ENCODE measurements at regions not wholly inside any gene's neighbourhood (a gene's known extent, or its start where the extent isn't known, plus 50 kb on each side); places are given as distances from the start of the nearest gene placed in this dataset.
"Not testable (repeated sequence)": the region's sequence is repeated elsewhere in the genome, so short reads cannot be mapped to it uniquely, and the experiment has no call there.

DNA sequence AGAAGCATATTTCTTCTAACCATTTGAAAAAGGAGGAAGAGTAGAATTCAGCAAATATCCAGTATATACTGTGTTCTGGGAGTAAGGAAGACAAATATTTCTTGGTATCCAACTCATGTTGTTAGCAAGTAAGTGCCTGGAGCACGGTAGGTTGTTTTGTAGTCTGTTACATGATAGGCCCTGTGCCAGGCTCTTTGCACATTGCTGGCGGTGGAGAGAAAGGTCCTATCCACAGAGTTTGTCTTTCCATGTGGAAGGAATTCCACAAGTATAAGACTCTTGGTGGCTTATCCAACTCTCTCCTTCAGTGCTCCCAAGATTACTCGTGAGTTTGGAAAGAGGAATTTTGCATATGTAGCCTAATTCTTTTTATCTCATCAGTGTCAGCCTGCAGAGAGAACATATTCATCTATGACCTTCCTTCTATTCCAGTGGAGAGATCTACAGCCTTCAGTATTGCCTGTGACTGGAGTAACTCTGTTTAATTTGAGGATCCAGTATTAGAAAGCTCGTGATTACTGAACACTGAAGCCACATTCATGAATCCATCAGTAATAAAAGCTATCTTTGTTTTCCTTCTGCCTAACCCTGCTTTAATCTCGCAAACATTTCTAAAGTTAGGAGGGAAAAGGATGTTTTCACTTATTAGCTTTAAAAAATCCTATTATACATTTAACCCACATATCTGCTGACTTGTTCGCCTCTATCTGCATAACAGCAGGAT is 183.9 kb upstream of the CSNK1A1L start:
- ChIA-PET CTCF (no interaction called here), POLR2A (no interaction called here)
- no peak for TF ChIP-seq SP1 (IDR thresholded peaks at IDR 0.05)
- no peak for TF ChIP-seq CTBP1 (IDR thresholded peaks at IDR 0.05; ENCODE audit: borderline replicate concordance)
- TF ChIP-seq FOXA1 (IDR thresholded peaks at IDR 0.05): no peak
- TF ChIP-seq FOXM1 (IDR thresholded peaks at IDR 0.05; ENCODE audit: borderline replicate concordance): no peak
- no peak for TF ChIP-seq TARDBP (IDR thresholded peaks at IDR 0.05)
- no peak for TF ChIP-seq L3MBTL2 (conservative IDR thresholded peaks at IDR 0.05)
- no peak for TF ChIP-seq ZNF384 (IDR thresholded peaks at IDR 0.05)
- no peak for TF ChIP-seq LEF1 (IDR thresholded peaks at IDR 0.05; ENCODE audit: borderline replicate concordance)
- no peak for TF ChIP-seq BHLHE40 (IDR thresholded peaks at IDR 0.05; ENCODE audit: borderline replicate concordance)
- DNase-seq (ENCODE audit: extremely low spot score): no peak

DNA sequence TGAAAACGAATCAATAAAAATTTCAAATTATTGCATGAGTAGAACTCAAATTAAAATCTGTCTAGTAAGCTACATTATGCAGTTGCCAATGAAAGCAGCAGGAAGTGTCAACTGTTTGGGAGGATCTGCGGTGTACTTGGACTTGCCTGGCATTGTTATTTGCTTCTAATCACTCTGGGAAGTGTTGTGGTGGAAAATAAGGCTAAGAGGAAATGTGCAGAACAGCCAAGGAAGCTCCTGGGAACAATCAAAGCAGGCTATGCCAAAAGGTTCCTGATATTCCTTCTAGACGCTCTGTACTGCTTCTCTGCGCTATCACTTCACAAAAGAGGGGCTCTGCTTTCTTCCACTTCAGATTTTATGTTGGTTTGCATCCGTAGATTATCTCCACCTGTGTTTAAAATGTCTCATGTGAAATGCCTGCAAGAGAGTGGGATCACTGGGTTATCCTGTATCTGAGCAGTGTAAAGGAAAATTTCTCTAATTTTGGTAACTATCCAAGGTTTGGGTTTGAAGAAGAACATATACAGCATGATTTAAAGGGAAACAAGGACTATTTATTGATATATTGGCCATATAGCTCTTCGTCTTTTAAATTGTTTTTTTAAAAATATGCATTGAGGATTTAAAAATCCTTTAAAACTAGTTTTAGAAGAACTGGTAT is 182.7 kb upstream of the CSNK1A1L start:
- no peak for DNase-seq (ENCODE audit: extremely low spot score)
- TF ChIP-seq SUZ12 (IDR thresholded peaks at IDR 0.05) (no peak), NFRKB (IDR thresholded peaks at IDR 0.05) (no peak), FOXA1 (IDR thresholded peaks at IDR 0.05) (no peak), L3MBTL2 (conservative IDR thresholded peaks at IDR 0.05) (no peak), LEF1 (IDR thresholded peaks at IDR 0.05; ENCODE audit: borderline replicate concordance) (no peak), FOXK2 (IDR thresholded peaks at IDR 0.05) (no peak), TARDBP (IDR thresholded peaks at IDR 0.05) (no peak), FOXM1 (IDR thresholded peaks at IDR 0.05; ENCODE audit: borderline replicate concordance) (no peak), PKNOX1 (IDR thresholded peaks at IDR 0.05) (no peak)
- ChIA-PET POLR2A (no interaction called here), CTCF (no interaction called here)

- DNase-seq (ENCODE audit: extremely low spot score); CTCF ChIA-PET; POLR2A ChIA-PET: not testable (repeated sequence)
Observed at GRCh38 chr13:37280231-37280630, 174.8 kb upstream of the CSNK1A1L start.

GRCh38 chr13:37277435-37278144 is 172.1 kb upstream of the CSNK1A1L start:
- ChIA-PET POLR2A (no interaction called here), CTCF (no interaction called here)

DNA sequence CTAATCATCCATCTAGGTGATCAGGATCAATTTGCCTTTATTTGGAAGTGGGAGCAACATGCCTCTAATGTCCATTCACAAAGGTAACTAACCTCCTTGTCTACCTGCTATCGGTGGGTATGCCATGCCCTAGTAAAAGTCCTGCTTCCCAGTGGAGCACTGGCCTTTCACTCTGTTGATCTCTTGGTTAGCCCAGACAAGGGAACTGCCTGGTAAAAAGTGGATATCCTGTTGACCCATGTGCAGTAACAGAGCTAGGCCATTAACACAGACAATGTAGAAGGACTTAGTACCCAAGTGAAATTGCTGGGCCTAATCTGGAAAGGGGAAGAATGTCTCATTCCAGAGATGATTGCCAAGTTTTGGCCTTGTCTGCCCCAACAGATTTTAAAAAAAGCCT is 171.5 kb upstream of the CSNK1A1L start:
- ChIA-PET CTCF (no interaction called here), POLR2A (no interaction called here)
- no peak for DNase-seq (ENCODE audit: extremely low spot score)
- no peak for TF ChIP-seq FOXA1 (IDR thresholded peaks at IDR 0.05)
- no peak for TF ChIP-seq ARNT (IDR thresholded peaks at IDR 0.05)

More at GRCh38 chr13:37277435-37278144, 172.1 kb upstream of the CSNK1A1L start:
- DNase-seq (ENCODE audit: extremely low spot score): no peak
- TF ChIP-seq LEF1 (IDR thresholded peaks at IDR 0.05; ENCODE audit: borderline replicate concordance) (no peak), ZNF384 (IDR thresholded peaks at IDR 0.05) (no peak), FOXK2 (IDR thresholded peaks at IDR 0.05) (no peak), FOXM1 (IDR thresholded peaks at IDR 0.05; ENCODE audit: borderline replicate concordance) (no peak), ARNT (IDR thresholded peaks at IDR 0.05) (no peak), PKNOX1 (IDR thresholded peaks at IDR 0.05) (no peak), ELF4 (IDR thresholded peaks at IDR 0.05) (no peak)

- TF ChIP-seq L3MBTL2 (conservative IDR thresholded peaks at IDR 0.05): no peak
- TF ChIP-seq CTBP1 (IDR thresholded peaks at IDR 0.05; ENCODE audit: borderline replicate concordance): no peak
- no peak for TF ChIP-seq LEF1 (IDR thresholded peaks at IDR 0.05; ENCODE audit: borderline replicate concordance)
- no peak for TF ChIP-seq HDGF (IDR thresholded peaks at IDR 0.05; ENCODE audit: borderline replicate concordance)
- no peak for TF ChIP-seq NFRKB (IDR thresholded peaks at IDR 0.05)
- TF ChIP-seq BHLHE40 (IDR thresholded peaks at IDR 0.05; ENCODE audit: borderline replicate concordance): no peak
- TF ChIP-seq ZNF384 (IDR thresholded peaks at IDR 0.05): no peak
- TF ChIP-seq SUZ12 (IDR thresholded peaks at IDR 0.05): no peak
- no peak for TF ChIP-seq ARNT (IDR thresholded peaks at IDR 0.05)
- no peak for TF ChIP-seq SP1 (IDR thresholded peaks at IDR 0.05)
- no peak for TF ChIP-seq FOXK2 (IDR thresholded peaks at IDR 0.05)
- TF ChIP-seq PKNOX1 (IDR thresholded peaks at IDR 0.05): no peak
- TF ChIP-seq TARDBP (IDR thresholded peaks at IDR 0.05): no peak
- TF ChIP-seq ELF4 (IDR thresholded peaks at IDR 0.05): no peak
- no peak for TF ChIP-seq FOXA1 (IDR thresholded peaks at IDR 0.05)
- TF ChIP-seq FOXM1 (IDR thresholded peaks at IDR 0.05; ENCODE audit: borderline replicate concordance): no peak
- DNase-seq (ENCODE audit: extremely low spot score): no peak
- CTCF ChIA-PET: no interaction called here
- POLR2A ChIA-PET: no interaction called here
Observed at GRCh38 chr13:37274569-37275497, 169.4 kb upstream of the CSNK1A1L start.

All from HEK293T (cell line).